GM19240 (cell line): ENCODE measurements at regions not wholly inside any gene's neighbourhood (a gene's known extent, or its start where the extent isn't known, plus 50 kb on each side); places are given as distances from the start of the nearest gene placed in this dataset.

Source experiments
- DNase-seq: peaks from one replicate; pipeline ENCODE4 v3.0.0; 2011; ENCODE audit warnings: low spot score; ENCODE audit not compliant: insufficient read length

DNA sequence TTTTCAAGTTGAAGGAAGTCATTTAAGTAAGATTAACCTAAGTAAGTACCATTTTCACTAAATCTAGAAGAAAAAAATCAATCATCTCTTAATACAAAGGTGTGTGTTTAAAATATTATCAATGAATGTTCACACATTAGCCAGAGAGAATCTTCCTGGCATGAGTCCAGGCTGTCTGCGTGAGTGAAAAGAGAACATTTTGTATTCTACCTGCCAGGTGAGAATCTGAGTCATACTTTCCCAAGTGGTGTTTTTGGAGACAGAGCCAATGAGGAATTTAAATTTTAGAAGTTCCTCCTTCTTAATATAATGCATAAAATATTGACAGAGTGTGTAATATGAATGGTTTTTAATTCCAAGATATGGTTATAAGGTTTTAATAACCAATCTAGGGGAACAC lies 371.8 kb upstream of the NR3C2 start:
- no peak for DNase-seq

DNA sequence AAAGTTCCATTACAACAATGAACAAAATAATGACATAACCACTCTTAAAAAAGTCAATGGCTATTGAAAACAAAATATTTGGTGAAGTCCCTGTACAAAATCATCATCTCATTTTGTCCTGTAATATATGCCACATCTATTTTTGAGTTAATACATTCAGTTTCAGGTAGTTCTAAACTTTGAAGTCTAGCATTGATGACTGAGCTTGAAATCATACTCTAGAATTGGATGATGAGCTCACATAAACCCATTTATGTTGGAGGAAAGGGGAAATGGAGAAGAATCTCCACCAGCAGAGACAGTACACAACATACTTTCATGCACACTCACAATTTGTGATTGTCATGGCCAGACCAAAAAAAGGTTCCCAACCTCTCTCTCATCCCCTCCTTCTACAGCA lies 371.1 kb upstream of the NR3C2 start:
- DNase-seq = no peak

DNA sequence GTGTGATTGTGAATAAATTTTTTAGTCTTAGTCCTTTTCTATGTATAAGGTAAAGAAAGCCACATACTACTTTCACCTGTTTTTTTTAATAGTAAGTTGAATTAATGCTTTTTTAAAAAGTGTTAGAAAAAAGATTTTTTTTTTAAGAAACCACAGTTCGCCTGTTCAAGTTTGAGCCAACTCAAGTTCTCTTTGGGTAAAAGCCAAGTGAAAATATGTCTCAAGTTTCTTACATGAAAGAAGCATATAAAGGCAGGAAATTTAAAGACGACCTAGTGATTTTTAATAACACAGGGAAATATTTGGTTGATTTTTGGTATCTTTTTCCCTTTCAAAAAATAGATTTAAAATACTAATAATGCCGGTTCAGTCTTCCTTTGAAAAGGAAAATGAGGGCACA lies 369.9 kb upstream of the NR3C2 start:
- no peak for DNase-seq

DNA sequence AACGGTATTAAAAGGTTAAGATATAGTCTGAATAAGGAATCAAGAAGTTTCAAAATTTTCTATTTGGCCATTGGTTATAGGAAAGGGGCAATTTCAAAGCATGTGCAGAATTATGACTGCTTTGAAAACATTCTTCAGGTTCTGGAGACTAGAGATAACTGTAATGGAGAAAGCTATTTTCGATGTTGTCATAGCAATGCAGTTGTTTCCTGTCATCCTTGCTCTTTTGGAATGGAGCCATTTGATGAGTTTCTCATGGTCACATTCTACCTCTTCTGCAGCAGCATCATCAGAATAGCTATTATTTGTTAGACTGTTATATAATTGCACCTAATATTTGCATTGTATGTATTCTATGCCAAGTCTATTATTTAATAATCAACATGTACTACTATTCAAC lies 368.2 kb upstream of the NR3C2 start:
- DNase-seq = no peak

DNA sequence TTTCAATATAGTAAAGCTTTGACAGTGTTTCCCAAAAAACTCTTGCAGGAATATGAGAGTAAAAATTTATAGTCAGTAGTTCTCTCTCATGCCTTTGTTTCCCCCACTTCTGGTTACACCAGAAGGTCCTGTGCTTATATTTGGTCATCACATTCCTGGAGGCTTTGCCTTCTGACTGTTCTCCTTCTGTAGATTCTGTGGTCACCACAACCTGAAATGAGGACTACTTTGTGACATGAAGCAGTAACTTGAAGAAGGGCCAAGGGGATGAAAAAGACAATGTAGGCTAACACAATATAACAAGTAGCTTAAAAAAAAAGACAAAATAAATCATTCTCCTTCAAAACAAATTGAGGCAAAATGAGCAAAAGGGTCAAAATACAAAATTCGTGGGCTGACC lies 366.2 kb upstream of the NR3C2 start:
- no peak for DNase-seq

DNA sequence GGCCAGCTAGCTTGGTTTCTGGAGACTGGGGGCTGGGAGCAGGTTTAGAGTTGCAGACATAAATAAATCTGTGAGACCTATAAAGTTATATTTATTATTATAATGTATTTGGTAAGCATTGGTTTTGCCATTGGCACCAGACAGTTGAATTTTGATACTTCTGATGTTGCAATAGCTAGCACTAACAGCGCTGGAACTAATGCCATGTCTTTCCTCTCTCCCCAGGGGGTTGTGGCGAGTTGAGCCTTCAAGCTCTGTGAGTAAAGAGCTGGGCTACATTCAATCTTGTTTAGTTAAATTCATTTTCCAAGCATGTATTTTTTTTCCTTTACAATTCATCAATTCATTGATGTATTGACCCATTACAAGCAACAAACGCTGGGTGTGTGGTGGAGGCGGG lies 358.7 kb upstream of the NR3C2 start:
- no peak for DNase-seq

DNA sequence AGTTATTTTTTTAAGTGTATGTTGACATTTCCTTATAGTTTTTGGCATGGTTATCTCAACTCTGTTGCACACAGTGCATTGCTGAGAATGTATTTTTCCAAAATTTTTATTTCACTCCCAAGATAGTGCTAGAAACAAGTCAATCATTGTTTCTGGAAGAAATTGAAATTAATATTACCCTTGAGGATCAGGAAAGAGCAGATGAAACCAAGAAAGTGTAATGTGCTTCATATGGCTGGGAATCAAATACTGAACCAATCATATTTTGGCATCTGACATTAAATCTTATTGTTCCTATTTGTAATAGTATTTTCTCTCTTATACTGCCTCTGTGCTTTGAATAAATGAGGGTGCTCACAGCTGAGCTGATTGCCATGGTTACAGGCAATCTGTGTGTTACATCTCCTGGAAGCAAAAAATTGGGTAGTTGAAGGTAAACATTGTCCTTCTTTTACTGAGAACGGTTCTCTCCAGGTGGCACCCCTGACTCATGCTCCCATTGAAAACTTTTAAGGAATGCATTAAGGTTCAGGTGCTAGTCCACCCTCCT lies 358.2 kb upstream of the NR3C2 start:
- no peak for DNase-seq

DNA sequence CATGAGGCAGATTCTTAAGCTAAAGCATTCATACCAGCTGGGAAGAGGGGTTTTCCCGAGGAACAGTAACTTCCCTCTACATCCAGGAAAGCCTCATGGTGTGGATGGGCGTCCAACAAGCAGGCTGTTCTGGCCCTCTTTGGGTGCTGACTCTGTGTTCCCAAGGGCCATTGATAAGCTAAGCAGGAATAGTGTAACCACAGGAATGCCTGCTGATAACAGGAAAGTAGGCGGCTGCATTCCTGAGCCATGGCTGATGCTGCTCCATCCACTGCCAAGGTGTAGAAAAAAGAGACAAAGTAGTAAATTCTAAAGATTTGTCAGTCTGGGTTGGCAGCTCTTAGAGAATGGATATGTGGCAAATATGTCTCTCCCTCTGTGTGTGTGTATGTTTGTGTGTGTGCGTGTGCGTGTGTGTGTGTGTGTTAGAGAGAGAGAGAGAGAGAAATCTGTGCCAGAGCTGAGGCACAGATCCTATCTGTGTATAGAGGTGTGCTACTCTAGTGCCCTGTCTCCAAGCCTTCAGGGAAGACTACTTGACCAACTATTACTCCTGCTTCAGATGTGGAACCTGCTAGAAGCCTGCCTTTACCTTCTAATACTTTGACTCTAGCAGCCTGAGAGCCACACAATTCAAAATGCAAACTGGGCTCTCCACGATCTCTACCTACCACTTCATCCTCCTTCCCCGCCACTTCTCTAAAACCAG lies 353.1 kb upstream of the NR3C2 start:
- DNase-seq = no peak

DNA sequence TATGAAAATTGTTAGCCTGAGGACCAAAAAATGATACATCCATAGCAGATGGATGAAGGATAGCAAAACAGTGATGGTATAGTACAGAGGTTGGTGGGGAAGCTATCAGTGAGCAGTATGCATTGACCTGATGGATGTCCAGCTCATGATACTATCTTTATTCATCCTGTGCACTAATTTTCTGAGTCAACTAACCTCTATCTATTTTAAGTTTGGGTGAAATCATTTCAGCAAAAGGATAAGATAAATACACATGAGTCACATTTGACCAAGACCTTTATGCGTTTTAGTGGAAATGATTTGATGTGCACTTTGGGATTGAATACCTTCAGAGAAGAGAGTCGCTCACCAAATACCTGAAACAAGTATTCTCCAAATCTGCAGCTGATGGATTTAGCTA lies 351.0 kb upstream of the NR3C2 start:
- no peak for DNase-seq

DNA sequence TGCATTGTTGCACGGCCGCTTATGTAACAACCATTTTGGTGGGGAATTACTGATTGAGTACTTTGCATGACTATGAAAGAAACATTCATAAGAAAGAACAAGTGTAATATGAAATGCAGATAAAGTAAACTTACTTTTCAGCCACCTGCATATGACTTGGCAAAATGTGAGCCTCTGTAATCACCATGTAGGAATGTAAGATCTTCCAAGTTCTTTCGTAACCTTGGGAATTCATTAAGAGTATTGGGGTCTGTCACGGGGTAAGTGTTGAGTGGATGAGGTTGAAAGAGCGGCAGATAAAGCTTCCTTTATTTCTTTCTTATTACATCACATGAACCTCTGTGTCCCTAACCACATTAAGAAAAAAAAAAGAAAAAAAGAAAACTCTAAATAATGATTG lies 348.5 kb upstream of the NR3C2 start:
- no peak for DNase-seq

DNA sequence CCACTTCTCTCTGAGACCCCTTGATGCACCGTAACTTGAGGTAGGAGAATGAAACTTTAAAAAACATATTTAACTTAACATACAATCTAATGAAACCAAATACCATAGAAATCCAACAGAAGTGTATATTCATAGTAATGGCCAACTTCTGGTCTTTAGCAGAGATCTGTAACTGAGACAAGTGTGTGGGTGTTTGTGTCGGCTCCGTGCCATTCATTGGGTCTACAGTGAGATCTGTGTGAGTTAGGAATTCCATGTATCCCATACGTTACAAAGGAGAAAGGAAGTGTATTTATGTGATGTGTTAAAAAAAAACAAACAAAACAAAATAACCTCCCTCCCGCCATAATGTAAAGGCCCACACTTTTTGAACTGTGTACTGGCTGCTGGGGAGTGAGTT lies 348.0 kb upstream of the NR3C2 start:
- no peak for DNase-seq

DNA sequence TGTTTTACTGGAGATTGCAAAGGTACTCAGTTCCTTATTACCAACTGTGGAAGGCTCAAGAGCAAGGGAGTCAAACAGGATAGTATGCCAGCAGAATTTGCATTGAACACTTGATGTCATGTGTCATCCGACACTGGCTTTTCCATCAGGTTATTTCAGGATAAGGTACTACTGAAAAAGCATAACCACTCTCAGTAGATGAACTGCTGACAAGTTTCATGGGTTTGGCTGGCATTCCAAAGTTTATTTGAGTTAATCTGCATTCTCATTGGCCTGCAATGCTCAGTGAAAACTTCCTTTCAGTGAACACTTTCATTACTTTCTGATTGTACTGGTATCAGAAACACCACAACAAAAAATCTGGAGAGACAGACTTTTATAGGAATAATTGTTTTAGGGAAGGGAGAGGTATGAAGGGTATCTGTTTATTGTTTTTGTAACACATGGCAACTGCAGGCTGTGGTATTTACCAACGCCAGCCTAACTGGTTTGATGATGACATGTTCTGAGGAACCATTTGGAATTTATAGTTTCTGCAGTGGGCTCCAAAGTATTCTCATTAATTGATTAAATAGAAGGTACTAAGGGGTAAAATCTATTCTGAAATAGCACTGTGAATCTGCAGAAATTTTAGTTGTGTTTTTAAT lies 345.7 kb upstream of the NR3C2 start:
- DNase-seq = no peak

DNA sequence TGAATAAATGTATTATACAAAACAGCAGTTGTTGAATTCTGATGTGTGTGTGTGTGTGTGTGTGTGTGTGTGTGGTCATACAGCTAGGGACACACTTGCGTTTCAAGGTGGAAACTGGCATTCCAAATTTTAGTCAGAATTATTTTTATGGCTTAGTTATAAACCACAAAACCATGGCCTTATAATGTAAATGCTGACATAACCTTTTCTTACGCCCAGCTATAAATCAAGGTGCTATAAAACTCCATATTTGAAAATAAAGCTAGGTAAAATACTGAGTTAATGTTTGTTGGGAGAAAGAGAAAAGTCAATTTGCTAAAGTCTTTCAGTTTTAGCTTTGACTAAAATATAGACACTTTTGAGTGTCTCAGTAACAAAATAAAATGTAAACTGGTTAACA lies 345.1 kb upstream of the NR3C2 start:
- DNase-seq = no peak

DNA sequence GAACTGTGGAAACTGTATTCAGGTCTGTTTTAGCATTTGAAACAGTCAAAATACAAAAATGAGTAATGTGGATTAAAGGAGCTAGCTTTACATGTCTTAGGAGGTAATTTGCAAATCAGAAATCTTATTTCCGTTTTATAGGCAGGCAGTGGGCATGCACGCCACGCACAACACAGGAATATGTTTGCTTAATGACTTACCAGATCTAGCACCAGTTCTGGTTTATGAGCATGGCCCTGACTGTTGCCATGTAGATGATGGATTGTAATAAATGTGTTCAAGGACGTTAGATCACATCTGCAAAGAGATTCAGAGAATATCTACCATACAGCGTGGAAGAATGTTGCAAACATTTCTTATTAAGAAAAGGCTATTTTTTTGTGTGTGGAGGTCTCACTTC lies 344.5 kb upstream of the NR3C2 start:
- DNase-seq = no peak

DNA sequence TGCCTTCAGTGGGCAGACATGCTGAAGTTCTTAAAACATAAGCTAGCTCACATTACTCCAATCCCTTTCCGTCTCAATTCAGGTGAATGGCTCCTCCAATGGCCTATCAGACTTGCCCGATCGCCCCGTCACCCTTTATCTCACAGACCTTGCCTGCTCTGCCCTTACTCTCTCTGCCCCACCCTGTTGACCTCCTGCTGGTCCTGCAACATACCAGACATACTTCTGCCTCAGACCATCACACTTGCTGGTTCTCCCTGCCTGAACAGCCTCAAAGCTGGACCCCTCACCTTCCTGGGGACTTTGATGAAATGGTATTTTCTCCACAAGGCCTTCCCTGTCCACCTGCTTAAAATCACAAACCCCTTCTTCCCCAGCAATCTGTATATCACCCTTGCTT lies 340.1 kb upstream of the NR3C2 start:
- DNase-seq = no peak

DNA sequence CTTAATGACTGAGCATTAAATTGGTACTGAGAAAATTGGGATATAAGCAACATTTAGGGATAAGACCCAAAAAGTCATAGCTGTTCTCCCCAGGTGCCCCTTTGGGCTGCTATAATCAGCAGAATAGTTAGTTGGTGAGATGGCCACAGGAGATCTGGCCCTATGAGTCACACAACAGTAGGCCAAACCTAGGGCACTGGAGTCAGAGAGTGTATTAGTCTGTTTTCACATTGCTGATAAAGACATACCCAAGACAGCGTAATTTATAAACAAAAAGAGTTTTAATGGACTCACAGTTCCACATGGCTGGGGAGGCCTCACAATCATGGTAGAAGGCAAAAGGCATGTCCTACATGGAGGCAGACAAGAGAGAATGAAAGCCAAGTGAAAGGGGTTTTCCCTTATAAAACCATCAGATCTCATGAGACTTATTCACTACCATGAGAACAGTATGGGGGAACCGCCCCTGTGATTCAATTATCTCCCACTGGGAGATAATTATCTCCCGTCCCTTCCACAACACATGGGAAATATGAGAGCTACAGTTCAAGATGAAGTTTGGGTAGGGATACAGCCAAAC lies 338.3 kb upstream of the NR3C2 start:
- no peak for DNase-seq

DNA sequence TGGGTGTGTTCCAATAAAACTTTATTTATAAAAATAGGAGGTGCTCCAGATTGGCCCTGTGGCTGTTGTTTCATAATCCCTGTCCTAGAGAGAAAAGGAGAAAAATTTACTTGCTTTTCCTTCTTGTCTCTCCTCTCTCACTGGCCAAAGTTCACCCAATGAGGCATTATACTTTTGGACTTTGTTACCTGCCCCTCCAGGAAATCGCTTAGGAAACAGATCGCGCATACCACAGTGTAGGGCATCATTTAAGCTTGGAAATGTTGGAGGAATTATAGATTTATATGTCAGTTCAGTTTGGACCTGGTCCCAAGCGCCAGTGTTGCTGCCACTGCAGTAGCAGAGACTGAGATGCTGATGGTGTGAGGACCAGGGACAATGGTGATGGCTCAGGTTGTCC lies 337.6 kb upstream of the NR3C2 start:
- no peak for DNase-seq

DNA sequence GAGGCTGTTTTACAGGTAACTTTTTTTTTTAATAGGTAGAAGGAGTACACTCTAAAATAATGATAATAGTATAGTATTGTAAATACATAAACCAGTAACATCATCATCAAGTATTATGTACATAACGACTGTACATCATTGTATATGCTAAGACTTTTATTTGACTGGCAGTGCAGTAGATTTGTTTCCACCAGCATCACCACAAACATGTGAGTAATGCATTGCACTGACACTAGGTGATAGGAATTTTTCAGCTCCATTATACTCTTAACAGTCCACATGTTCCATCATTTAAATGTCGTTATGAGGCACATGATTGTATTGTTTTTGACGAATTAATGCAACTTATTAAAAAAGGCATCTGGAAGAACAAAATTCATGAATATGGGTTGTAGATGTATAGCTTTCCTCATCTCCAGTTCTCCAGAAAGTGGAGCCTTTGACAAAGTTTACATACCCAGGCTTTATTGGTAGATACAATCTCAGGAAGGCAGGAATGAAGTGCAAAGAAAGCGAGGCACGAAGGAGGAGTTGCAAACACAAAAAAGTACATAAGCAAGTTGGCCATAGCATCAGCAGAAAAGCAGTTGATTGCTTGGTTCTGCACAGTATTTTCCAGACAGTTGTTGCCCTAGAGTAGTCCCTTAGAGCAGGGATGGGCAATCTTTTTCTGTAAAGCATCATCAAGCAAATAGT lies 336.9 kb upstream of the NR3C2 start:
- no peak for DNase-seq

DNA sequence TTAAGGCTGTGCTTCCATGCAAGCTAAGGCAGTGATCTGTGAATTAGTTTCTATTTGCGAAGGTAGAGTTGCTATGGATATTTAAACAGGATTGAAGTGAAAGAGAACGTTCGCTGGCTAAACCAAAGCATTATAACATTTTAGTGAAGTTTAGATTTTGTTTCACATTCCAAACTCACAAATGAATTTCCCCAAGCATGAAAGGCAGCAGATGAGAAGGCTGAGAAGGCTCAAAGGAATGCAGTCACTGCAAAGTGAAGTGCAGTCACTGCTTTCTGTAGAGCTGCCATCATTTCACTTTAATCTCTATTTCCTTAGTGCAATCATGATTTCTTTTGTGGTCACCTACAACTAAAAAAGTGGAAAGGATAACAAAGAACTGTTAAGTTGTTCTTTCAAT lies 334.7 kb upstream of the NR3C2 start:
- no peak for DNase-seq

DNA sequence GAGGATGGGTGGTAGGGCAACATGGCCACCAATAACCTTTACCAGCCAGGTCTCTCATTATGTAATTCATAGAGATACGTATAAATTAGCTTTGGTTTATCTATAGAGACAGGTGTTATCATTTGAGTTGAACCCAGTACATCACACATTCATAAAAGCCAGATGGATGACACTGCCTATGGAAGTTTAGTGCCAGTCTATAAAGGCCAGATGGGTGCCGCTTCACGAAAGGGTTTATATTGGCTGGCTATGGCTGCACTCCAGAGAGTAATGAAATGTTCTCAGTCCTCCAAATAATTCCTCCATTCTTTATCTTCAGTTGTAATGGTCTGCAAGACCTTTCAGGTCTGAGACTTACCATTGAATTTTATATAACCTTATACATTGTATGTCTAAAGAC lies 331.9 kb upstream of the NR3C2 start:
- no peak for DNase-seq

DNA sequence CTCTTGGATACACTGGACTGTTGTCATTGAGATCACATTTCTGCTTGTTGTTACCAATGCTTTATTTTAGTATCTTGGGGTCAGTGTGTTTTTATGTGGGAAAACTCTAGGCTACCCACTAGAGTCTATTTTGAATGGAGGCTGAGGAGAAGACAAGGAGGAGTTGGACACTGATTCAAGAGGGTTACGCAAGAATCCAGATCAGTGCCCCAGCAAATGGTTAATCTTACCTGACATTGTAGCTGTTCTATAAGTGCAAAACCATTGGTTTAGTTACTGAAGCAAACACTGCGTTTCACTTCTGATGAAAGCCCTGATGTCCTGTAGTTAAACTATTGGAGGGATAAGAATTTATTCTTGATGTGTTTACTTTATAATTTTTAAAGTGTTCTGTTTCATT lies 331.1 kb upstream of the NR3C2 start:
- no peak for DNase-seq

DNA sequence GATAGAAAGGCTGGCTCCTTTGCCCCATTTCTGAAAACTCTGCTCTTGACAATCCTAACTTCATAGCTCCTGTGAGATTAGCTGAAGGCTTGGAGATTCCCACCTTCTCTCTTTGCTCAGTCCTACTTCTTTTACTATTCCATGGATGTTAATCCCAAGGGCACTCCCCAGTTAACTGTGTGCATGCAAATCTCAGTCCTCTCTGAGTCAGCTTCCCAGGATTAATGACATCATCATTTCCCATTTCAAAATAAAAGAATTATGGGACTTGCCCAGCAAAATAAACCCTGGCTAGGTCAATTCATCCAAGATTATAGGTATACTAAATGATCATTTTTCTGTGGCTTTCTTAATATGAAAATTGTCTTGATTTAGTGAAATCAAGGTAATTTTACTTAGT lies 328.6 kb upstream of the NR3C2 start:
- no peak for DNase-seq
